ENCODE measurements at regions not wholly inside any gene's neighbourhood (a gene's known extent, or its start where the extent isn't known, plus 50 kb on each side); places are given as distances from the start of the nearest gene placed in this dataset.
"Not testable (repeated sequence)": the region's sequence is repeated elsewhere in the genome, so short reads cannot be mapped to it uniquely, and the experiment has no call there.

DNA sequence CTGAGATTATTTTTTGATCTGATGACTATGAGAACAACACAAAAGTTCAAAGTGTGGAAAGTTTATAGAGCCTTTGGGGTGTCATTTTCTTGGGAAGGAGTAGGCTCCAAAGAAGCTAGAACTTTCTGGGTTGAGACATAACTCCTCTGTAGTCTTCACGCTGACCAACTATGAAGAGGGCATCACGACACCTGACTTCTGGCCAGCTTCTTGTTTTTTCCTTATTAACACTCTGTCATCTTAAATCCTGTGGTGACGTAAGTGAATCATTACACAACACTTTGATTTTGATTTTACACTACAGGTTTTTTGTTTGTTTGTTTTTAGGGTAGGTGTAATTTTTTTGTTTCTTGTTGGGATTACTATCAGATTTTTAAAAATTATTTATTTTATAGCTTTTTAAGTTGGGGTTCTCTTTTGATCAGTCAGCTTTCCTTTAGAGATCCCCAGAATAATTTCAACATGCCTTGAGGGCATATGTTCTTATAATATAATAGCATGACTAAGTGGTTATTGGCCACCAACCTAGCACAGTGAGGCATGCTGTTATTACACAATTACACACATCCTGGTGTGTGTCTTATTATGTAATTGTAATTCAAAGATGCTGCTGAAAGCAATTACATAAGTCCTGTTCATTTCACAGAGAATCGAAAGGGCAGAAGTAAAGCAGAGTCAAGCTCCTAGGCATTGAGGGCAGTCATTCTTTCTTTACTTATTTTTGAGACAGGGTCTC, 281.6 kb upstream of the NOTCH2NLA start:
- DNase-seq (ENCODE audit: low read depth, low spot score), result not testable (repeated sequence)

- DNase-seq (ENCODE audit: low read depth, low spot score), result not testable (repeated sequence)
Measured at GRCh38 chr1:146504121-146504520, 275.3 kb upstream of the NOTCH2NLA start.

- not testable (repeated sequence) for DNase-seq (ENCODE audit: low read depth, low spot score)
Measured at GRCh38 chr1:146487555-146487954, 258.7 kb upstream of the NOTCH2NLA start.

DNA sequence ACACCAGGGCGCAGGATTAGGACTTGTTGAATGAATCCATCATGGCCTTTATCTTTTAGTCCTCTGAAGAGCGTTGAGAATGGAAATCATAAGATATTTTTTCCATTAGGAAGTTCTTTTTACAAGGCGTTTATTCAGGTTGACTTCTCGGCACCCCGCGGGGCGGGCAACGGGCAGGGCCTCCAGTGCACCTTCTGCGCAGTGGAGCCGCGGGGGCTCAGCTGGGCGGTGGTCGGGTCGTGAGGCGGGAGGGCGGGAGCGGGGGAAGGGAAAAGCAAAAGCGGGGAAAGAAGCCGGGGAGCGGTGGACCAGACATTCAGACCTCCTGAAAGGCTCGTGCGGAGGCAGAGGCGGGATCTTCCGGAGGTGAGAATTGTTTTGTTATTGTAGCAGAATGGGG, 258.3 kb upstream of the NOTCH2NLA start:
- not testable (repeated sequence) for DNase-seq (ENCODE audit: low read depth, low spot score)

GRCh38 chr1:146486300-146487014, 257.6 kb upstream of the NOTCH2NLA start:
- DNase-seq (ENCODE audit: low read depth, low spot score), result peak; percentile 46

- not testable (repeated sequence) for DNase-seq (ENCODE audit: low read depth, low spot score)
Measured at GRCh38 chr1:146484195-146484594, 255.4 kb upstream of the NOTCH2NLA start.

GRCh38 chr1:146479188-146479587, 250.4 kb upstream of the NOTCH2NLA start:
- DNase-seq (ENCODE audit: low read depth, low spot score), result peak; percentile 22

GRCh38 chr1:146478125-146478720, 249.4 kb upstream of the NOTCH2NLA start:
- DNase-seq (ENCODE audit: low read depth, low spot score), result peak; percentile 36

GRCh38 chr1:146475086-146475485, 246.3 kb upstream of the NOTCH2NLA start:
- not testable (repeated sequence) for DNase-seq (ENCODE audit: low read depth, low spot score)

DNA sequence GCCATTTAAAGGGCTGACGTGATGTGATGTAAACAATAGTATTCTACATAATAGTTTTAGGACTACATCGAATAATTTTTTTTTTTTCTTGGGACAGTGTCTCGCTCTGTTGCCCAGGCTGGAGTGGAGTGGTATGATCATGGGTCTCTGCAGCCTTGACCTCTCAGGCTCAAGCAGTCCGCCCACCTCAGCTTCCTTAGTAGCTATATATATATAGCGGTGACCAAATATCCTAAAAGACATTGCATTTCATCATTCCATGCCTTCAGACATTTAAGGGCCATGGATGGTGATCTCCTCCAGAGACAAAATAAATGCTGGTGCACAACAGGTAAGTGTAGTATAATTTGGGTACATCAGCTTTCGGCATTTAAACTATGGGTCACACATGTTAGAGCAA, 245.4 kb upstream of the NOTCH2NLA start:
- not testable (repeated sequence) for DNase-seq (ENCODE audit: low read depth, low spot score)

DNA sequence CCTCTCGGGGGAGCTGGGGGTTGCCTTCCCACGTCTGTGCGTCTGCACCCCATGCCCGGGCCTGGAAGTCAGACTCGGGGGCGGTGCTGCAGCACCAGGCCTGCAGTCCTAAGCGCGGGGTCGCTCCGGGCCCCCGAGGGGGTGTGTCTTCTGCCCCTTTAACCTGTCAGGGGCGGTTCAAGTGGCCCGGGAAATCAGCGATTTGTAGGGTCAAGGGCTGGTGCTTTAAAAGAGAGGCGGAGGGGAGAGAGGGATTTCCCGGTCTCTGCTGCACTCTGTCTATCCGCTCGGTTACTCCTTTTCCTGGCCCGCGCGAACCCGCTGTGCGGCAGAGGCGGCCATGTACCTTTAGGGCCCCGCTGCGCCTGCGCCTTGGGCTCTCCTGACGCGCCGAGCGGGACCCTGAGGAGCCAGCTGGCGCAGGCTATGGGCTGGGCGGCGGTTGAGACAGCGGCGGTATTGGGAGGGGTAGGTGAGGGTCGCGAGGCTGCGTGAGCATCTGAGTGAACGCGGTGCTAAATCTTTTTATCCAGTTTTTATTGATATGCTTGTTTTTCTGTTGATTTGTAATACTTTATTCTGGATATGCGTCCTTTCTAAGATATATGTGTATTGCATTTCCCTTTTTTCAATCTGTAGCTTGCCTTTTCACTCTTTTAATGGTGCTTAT, 243.5 kb upstream of the NOTCH2NLA start:
- DNase-seq (ENCODE audit: low read depth, low spot score), result peak; percentile 76

DNA sequence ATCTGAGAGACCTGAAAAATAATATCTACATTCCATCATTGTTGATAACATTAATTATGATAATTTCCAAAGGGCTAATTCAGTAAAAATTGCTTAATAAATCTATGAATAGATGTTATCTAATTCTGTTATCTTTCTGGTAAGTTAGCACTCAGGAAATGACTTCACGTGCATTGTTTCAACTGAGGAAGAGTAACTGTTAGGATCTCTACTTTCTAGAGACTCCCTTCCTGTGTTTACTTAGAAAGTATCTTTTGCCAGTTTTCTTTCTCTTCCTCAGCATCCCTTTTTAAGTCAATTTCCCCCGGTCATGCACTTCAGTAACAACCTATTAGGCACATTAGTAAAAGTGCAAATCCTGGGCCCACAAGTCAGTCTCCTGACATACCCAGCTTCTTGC, 231.1 kb upstream of the NOTCH2NLA start:
- not testable (repeated sequence) for DNase-seq (ENCODE audit: low read depth, low spot score)

GRCh38 chr1:146459308-146459707, 230.5 kb upstream of the NOTCH2NLA start:
- not testable (repeated sequence) for DNase-seq (ENCODE audit: low read depth, low spot score)

GRCh38 chr1:146448877-146449246, 220.0 kb upstream of the NOTCH2NLA start:
- DNase-seq (ENCODE audit: low read depth, low spot score), result not testable (repeated sequence)

DNA sequence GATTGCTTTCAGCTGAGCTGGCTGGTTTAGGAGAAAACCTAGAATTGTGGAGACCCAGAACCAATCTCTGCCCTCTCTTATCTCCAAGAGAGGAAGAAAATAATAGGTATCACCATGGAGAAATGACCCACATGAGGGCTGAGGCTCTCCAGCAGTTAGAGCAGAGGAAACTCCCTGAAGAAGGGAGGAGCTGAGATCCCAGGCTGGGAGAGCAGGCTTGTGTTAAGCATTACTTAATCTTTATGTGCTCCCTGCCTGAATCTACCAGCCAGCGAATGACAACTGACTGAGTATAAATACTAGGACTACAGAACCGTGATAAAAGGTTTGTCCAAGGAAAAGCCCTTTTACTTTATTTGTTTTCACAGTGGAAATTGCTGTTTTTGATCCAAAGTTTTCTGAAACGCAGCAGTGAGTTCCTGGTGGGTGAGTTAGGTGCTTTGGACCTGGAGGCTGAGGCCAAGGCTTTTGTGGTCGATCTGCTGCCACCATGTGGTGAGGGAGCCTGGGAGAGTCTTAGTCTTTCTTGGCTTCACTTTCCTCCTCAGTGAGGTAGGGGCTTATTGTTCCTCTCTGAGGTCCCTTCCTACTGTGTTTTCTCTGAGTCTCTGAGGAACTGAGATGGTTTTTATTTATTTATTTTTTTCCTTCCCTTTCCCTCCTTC, 219.5 kb upstream of the NOTCH2NLA start:
- DNase-seq (ENCODE audit: low read depth, low spot score), result not testable (repeated sequence)

DNA sequence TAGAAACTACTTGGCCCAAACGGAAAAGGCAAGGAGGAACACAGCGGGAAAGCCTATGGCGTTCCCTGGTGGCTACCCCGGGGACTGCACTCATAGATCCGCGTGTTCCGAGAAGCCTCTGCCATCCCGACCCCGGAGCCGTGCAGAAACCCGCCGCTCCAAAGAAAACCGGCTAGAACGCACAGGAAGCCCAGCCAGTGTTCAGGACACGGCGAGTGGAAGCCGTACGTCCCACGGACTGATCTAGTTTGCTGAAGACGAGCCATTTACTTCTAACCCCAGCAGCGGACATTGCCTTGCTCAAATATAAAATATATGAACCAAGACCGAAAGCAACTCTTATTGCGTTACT, 215.0 kb upstream of the NOTCH2NLA start:
- peak; percentile 28 for DNase-seq (ENCODE audit: low read depth, low spot score)

DNA sequence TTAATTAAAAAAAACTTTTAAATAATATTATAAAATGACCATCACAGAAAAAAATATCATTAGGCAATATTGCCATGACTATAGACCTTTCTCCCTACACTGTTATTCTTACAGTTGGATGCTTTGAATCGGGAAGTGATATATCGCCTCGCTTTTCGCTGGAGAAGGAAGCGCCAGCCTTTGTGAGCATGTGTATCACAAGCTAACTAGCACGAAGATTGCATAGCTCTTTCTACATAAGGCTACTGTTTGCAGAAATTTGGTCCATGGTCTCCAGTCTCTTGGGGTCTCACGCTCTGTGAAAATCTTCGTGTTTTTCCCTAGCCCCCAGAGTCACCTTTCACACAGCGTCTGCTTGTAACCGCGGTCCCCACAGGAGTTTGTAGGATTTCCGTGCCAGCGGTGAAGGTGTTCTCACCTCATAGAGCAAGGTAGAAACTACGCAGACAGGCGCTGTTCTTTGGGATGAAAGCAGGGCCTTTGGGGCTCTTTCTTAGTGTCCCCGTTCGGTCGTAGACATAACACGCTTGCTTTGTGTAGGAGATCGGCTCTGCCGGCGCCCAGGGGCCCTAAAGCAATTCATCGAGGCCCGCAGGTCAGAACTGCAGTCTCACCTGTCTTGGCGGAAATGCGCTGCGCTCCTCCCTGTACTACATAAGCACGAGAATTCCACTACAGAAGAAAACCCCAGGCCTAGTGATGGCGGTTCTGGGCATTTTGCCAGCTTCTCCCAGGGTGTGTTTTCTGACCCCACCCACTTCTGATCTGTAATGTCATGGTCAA, 214.5 kb upstream of the NOTCH2NLA start:
- DNase-seq (ENCODE audit: low read depth, low spot score), result not testable (repeated sequence)

GRCh38 chr1:146438543-146438942, 209.7 kb upstream of the NOTCH2NLA start:
- peak; percentile 29 for DNase-seq (ENCODE audit: low read depth, low spot score)

GRCh38 chr1:146416642-146417041, 187.8 kb upstream of the NOTCH2NLA start:
- DNase-seq (ENCODE audit: low read depth, low spot score), result not testable (repeated sequence)

GRCh38 chr1:146415017-146415416, 186.2 kb upstream of the NOTCH2NLA start:
- not testable (repeated sequence) for DNase-seq (ENCODE audit: low read depth, low spot score)

DNA sequence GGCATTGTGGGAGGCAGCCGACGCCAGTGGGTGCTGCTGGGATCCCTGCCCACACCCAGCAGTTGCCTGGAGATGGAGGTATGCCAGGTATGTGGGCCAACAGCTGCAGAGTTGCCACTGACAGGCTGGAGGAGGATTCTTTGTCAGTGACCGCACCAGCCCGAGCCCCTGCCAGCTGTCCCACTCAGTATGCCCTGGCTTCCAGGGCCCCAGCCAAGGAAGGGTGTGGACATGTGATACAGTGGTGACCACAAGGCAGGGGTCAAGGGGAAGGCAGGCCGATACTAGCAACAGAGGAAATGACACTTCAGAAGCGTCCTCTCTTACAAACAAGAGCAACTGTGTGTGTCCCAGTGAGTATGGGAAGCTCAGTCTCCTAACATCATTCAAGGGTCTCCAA, 185.1 kb upstream of the NOTCH2NLA start:
- DNase-seq (ENCODE audit: low read depth, low spot score), result peak; percentile 48
